HL-60 (cell line): ENCODE measurements at regions not wholly inside any gene's neighbourhood (a gene's known extent, or its start where the extent isn't known, plus 50 kb on each side); places are given as distances from the start of the nearest gene placed in this dataset.

Experiments
- DNase-seq, 2 experiments: peaks; one replicate each; pipeline ENCODE4 v3.0.0-alpha.2; 2010 to 2020; ENCODE audit warnings: low read depth in 1 of 2, low spot score in 1 of 2
- H3K27ac ChIP-seq: fragments of 250-450 bp; sonication (Bioruptor Pico); replicated peaks from 2 replicates; pipeline ENCODE4 v1.5.1; 2020; ENCODE audit warnings: mild to moderate bottlenecking, moderate library complexity
- H3K27me3 ChIP-seq: fragments of 250-450 bp; sonication (Bioruptor Pico); 2 replicates; pipeline ENCODE4 v1.5.1; 2021; ENCODE audit warnings: mild to moderate bottlenecking, moderate library complexity; ENCODE audit not compliant: insufficient read depth, poor library complexity, severe bottlenecking
- H3K4me3 ChIP-seq: replicated peaks from 2 replicates; pipeline ENCODE4 v1.5.1; 2011; ENCODE audit warnings: mild to moderate bottlenecking, control low read depth, low read length; ENCODE audit not compliant: insufficient read depth
- CTCF ChIP-seq: IDR thresholded peaks from one replicate; pipeline ENCODE4 v1.5.1; 2011; ENCODE audit warnings: low read length, control low read depth, inconsistent platforms; ENCODE audit not compliant: insufficient read depth
- GABPA ChIP-seq: IDR thresholded peaks from 2 replicates; pipeline ENCODE4 v1.6.1; 2012; ENCODE audit warnings: low read depth
- POLR2AphosphoS5 ChIP-seq: IDR thresholded peaks from 2 replicates; pipeline ENCODE4 v1.6.1; 2012; ENCODE audit warnings: low read depth
- SPI1 ChIP-seq: IDR thresholded peaks from 2 replicates; pipeline ENCODE4 v1.6.1; 2012; ENCODE audit warnings: low read depth, mild to moderate bottlenecking, borderline replicate concordance
- TF ChIP-seq, protein P1 (sequence below): IDR thresholded peaks from 2 replicates; pipeline ENCODE4 v1.6.1; 2012; ENCODE audit warnings: low read depth; ENCODE audit not compliant: insufficient replicate concordance

DNA sequence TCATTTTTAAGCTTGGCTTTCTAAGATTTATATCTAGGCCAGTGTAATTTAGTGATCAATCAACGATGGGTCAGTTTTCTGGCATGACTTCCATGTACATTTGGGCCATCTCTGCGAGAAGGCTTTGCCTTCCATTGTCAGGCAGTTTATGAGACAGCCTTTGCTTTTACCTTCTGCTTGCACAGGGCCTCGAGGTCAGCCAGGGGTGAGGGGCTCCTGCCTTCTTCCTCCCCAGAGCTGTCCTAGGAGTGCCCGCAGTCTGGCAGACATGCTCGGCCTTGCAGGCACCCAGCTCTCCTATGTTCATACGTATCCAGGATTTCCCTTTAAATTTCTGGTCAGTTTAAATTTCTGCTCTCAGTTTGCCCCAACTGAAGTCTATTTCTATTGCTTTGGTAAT is 367.2 kb downstream of the SMOC2 start:
- H3K4me3 ChIP-seq = no peak overlapping the region
- H3K27me3 ChIP-seq = peaks cover 2% of the 10 kb centered on the region
- TF ChIP-seq GABPA = no peak
- TF ChIP-seq, protein P1, sequence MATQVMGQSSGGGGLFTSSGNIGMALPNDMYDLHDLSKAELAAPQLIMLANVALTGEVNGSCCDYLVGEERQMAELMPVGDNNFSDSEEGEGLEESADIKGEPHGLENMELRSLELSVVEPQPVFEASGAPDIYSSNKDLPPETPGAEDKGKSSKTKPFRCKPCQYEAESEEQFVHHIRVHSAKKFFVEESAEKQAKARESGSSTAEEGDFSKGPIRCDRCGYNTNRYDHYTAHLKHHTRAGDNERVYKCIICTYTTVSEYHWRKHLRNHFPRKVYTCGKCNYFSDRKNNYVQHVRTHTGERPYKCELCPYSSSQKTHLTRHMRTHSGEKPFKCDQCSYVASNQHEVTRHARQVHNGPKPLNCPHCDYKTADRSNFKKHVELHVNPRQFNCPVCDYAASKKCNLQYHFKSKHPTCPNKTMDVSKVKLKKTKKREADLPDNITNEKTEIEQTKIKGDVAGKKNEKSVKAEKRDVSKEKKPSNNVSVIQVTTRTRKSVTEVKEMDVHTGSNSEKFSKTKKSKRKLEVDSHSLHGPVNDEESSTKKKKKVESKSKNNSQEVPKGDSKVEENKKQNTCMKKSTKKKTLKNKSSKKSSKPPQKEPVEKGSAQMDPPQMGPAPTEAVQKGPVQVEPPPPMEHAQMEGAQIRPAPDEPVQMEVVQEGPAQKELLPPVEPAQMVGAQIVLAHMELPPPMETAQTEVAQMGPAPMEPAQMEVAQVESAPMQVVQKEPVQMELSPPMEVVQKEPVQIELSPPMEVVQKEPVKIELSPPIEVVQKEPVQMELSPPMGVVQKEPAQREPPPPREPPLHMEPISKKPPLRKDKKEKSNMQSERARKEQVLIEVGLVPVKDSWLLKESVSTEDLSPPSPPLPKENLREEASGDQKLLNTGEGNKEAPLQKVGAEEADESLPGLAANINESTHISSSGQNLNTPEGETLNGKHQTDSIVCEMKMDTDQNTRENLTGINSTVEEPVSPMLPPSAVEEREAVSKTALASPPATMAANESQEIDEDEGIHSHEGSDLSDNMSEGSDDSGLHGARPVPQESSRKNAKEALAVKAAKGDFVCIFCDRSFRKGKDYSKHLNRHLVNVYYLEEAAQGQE = no peak
- no peak for TF ChIP-seq CTCF
- no peak for TF ChIP-seq POLR2AphosphoS5
- no peak for TF ChIP-seq SPI1
- no peak for DNase-seq
- H3K27ac ChIP-seq = no peak overlapping the region

- no peak overlapping the region for H3K4me3 ChIP-seq
- no peak for TF ChIP-seq CTCF
- no peak for TF ChIP-seq SPI1
- TF ChIP-seq, protein P1 = no peak
- DNase-seq = no peak
- no peaks in the 10 kb centered on the region for H3K27me3 ChIP-seq
- no peak overlapping the region for H3K27ac ChIP-seq
These were observed 363.3 kb downstream of the SMOC2 start for GRCh38 chr6:168804331-168804730.

- no peak for DNase-seq
- H3K4me3 ChIP-seq = no peak overlapping the region
- H3K27ac ChIP-seq = no peak overlapping the region
- TF ChIP-seq CTCF (no peak), POLR2AphosphoS5 (no peak), SPI1 (no peak), GABPA (no peak)
- TF ChIP-seq, protein P1 = no peak
- H3K27me3 ChIP-seq = no peaks in the 10 kb centered on the region
These were observed 362.9 kb downstream of the SMOC2 start for GRCh38 chr6:168803874-168804273.
